ENCODE measurements at regions not wholly inside any gene's neighbourhood (a gene's known extent, or its start where the extent isn't known, plus 50 kb on each side); places are given as distances from the start of the nearest gene placed in this dataset.
A peak's percentile ranks its signal among the peaks of the same experiment; 100 is the strongest.
"Not testable (repeated sequence)": the region's sequence is repeated elsewhere in the genome, so short reads cannot be mapped to it uniquely, and the experiment has no call there.

DNA sequence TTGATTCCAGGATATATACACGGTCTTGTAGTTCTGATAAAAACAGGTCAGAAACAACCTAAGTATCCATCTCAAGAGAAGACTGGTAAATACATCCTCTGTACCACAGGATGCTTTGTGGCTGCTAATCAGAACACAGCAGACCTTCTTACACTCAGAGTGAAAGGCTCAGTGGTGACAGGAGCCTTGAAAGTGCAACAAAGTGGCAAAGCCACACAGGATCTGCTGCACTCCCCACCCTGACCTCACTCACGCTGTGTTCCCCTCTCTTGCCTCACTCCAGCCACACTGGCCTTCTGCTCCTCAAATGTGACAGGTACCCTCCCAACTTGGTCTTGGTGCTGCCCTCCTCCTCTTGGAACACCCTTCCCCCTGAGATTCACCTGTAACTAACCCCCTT lies 98.1 kb upstream of the GRIP1 start:
- peak; percentile 14 for DNase-seq

DNA sequence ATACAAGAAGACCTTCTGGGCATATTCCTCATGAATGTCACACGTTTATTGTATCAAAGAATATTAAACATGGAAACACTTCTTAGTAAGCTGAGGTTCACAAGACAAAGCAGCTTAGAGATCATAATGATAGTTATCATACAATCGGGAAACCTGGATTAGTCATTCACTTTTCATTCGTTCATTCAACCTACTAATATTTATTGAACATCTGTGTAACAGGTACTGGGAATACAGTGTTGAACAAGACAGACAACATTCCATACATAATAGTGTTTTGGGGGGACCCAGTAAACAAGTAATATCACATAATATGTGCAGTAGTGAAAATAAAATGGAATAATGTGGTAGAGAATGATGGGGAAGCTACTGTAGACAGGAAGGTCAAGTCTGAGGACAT lies 100.6 kb upstream of the GRIP1 start:
- no peak for DNase-seq

DNA sequence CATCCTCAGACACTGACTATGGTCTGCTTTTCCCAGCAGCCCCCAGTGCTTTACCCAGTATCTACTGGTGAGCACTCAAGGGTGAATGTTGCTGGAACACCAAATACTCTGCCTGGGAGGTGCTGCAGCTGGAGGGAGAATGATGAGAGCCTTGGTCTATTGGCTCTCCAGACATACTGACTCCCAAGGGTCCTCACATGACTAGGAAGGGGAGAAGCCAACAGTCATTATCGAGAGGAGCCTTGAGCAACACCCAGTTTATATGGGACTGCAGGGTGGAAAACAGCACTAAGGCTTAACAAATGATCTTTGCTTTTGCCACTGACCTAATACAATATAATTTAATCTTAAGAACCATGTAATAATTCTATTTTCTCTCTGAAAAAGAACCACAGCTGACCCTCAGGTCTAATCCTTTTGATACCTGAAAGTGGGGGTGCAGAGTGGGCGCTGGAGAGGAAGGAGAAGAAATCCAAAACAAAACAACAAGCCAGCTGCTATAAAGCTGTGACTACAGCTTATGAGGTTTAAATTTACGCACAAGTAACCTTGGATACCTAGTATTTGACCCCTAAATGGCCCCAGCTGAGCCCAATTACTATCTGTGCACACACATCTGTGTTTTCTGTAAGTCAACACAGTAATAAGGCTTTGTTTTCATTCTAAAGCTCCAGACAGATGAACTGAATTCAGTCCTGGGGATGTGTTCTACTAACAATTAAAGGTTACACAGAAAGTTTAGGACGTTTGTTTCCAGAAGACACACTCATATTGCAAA lies 107.8 kb upstream of the GRIP1 start:
- DNase-seq: no peak

DNA sequence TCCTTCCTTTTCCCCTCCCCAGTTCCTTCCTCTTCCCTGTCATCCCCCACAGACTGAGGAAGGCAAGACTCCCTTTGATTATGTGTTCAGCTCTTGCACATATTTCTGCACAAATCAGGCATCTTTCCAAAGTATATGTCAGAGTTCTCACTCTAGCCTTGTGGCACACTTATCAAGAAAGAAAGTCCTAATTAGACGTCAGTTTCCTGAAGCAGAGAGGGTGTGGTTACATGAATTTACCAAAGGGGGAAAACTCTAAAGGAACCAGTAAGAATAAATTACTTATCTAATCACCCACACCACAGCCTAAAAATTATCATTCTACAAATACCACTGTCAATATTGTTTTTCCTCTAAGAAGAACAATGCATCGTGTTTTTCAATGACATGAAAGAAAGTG lies 120.7 kb upstream of the GRIP1 start:
- DNase-seq: no peak

DNA sequence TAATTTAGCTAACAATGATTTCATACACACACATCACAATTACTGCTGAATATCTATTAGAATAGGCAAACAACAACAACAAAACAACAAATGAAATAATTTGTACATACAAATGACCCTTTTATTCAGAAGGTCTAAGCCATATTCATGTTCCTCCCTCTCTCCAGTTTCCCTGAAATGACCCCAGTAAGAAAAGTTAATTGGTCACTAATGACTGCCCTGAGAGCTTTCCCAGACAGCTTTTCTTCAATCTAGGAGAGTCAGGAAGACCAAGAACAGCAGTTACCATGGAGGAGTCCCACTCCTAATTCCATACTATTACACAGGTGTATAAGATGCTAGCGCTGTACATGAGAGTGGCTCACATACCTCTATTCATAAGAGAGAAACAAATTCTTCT lies 121.2 kb upstream of the GRIP1 start:
- no peak for DNase-seq

DNA sequence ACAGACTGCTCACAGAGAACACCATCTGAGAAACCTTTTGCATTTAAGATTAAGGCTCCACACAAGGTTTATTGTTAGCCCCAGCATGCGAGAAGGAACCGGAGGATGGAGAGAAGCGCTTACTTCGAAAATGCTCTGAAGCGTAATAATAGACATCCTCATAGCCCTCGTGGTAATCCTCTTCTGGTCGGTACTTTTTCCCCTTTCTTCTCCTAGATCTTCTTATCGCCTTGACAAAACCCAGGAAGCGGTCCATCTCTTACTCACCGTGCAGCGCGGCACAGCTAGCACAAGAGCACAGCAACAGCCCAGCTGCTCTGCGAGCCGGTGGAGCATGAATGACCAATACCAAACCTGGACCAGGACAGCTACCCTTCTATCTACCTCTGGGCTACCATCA lies 125.1 kb upstream of the GRIP1 start:
- DNase-seq: no peak

DNA sequence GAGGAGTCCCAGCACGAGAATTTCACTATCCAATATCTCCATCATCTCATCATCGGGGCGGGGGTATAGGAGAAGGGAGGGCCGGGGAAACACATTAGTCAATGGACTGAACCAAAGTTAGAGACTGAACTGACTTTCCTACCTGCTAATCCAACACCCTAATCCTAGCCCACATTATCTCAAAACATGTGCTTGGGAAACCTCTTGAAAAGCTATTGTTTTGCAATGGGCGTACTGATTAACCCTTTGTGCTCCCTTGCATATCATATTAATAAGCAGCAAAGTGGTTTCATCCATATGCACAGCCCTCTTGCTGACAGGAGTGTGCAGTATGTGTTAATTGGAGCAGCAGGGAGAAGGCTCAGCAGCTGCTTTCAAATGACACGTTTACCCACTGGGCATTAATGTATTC lies 125.7 kb upstream of the GRIP1 start:
- DNase-seq: no peak

DNA sequence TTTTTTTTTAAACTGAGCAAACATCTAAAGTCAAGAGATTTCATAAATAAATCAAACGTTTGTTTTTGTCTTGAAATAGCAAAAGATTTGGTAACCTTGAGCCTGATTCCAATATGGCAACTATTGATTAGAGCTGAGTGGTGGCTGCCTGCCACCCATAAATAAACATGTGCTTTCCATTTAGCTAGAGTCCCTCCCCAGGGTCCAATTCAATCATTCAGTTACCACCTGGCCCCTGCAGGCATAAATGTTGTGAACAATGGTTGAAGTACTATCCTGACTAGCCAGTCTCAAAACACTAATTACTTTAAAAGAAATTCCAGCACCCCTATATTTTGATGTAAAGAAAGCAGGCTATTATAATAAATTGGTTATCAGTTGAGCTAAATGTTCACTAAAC lies 129.7 kb upstream of the GRIP1 start:
- no peak for DNase-seq

DNA sequence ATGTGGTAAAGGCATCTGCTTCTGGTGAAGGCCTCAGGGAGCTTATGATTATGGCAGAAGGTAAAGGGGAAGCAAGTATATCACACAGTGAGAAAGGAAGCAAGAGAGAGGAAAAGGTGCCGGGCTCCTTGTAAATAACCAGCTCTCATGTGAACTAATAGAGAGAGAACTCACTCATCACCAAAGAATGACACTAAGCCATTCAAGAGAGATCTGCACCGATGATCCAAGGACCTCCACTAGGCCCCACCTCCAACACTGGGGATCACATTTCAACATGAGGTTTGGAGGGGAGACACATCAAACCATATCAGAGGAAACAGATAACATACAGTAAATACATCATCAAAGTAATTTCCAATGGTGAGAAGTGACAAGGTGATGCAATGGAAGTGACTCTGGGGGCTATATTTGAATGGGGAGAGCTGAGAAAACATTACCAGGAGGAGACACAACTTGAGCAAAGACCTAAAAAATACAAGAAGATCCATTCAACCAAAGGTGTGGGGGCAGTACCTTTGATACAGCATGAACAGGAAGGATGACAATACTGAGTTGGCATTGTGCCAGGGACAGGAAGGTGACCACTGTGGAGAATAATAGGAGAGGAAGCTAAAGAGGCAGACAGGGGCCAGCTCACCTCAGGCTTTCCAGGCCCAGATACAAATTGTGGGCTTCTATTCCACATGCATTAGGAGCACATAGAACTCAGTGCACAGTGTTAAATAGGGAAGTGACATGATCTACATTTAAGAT lies 134.4 kb upstream of the GRIP1 start:
- no peak for DNase-seq

DNA sequence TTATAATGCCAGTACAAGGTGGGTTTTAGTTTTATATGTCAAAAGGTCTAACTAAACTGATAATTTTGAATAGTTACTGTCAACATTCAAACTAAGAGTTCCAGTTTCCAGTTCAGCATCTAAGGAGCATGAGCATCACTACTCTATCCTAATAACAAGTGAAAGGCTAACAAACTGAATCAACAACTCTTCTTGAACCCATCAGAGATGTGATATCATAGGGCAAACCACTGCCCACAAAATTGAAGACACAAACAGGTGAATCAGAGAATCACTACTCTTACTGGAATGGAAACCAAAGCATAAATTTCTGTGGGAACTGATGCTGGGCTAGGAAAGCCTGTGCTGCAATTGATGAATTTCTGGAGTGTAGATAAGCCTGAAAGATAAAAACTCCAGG lies 140.7 kb upstream of the GRIP1 start:
- no peak for DNase-seq

DNA sequence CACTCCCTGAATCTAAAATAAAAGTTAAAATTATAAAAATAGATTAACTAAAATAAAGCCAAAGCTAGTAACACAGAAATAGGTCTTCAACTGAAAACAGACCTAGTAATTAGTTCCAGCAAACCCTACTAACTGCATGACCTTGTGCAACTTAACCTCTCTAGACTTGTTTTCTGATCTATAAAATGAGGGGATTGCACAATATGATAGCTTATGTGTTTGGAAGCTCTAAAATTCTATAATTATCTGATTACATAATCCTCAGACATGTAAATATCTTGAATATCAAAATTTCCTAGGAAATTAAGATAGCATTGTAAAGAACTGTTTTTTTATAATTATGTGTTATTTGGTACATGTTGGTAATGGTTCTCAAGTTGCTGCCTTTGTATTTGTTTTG lies 144.1 kb upstream of the GRIP1 start:
- no peak for DNase-seq

DNA sequence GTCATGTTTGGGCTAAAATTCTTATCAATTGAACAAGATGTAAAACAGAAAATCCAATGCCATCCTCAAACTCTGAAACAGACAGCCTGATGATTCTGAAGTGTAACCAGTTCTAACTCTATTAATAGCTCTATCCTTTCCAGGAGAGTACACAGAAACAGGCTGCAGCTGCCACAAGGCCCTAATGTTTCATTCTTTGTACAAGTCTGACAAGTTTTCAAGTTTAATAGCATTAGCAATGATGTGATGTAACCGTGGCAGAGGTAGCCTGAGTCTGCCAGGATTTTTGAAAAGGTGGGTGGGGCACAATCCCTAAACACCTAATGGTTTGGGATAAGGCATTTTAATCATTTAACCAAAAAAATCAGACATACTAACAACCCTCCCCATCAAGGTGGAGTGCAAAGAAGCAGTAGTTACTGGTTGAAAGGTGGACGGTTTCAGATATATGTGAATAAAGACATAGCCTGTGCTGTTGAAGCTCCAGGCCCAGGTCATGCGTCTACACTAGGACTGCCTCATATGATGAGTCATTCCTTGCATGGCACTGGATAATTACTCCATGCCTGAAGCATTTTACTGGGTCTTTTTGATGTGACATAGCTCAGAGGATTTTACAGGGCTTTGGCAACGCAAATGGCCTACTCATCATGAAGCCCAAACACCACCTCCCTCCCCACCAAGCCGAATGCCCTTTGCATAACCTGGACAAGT lies 145.1 kb upstream of the GRIP1 start:
- DNase-seq: no peak

DNA sequence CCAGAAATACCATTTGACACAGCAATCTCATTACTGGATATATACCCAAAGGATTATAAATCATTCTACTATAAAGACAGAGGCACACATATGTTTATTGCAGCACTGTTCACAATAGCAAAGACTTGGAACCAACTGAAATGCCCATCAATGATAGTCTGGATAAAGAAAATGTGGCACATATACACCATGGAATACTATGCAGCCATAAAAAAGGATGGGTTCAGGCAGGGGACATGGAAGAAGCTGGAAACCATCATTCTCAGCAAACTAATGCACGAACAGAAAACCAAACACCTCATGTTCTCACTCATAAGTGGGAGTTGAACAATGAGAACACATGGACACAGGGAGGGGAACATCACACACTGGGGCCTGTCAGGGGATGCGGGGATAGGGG lies 147.0 kb upstream of the GRIP1 start:
- not testable (repeated sequence) for DNase-seq

DNA sequence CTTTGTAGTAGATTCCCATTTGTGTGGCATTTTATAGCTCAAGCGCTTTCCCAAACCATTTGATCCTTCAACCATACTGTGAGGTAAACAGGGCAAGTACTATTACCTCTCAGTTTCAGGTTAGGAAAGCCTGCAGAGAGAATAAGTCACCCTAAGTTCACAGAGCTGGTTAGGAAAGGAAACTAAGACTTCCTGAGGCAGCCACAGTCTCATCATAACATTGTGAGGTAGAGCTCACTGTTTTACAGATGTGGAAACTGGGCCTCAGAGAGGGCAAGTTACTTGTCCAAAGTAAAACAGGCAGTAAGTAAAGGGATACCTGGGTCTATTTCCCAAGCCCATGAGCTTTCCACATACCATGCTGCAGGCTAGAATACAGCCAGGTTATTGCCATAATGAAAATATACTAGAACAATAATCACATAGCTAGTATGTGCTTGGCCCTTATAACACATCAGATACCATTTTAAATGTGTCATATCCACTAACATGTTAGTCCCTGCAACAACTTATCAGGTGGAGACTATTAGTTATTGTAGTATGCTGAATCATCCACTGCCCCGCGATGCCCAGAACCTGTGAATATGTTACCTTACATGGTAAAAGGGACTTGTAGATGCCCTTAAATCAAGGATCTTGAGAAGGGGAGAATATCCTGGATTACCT lies 150.9 kb upstream of the GRIP1 start:
- DNase-seq: no peak

DNA sequence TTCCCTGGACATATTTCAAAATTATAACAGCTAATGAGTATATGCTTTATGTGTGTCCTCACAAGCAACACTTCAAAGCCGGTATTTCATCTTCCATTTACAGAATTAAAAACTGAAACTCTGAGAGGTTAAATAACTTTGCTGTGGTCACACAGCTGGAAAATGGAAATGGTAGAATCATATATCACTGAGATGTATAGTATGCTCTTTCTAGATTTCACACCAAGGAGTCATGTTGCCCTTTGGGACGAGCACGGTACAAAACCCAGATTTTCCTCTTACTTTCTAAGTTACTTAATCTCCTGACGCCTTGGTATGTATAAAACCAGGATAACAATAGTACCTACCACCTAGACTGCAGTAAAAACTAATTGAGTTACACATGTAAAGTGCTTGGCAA lies 152.6 kb upstream of the GRIP1 start:
- no peak for DNase-seq

DNA sequence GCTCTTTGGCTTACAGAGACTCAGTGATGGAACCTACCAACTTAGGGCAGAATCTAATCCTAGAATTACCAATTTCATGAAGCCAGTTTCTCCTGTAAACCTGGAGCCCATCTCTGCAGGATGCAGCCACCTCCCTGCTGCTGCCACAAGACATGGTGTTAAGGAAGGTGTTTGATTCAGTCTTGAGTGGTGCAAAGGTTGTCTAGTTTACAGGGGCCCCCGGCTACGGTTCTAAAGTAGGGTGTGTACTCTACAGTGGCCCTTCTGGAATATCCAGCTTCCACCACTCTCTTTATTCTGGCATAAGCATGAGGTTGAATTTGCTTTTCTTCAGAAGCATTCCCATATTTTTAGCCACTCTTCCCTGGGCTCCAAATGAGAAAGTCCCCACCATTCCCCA lies 154.1 kb upstream of the GRIP1 start:
- DNase-seq: no peak

DNA sequence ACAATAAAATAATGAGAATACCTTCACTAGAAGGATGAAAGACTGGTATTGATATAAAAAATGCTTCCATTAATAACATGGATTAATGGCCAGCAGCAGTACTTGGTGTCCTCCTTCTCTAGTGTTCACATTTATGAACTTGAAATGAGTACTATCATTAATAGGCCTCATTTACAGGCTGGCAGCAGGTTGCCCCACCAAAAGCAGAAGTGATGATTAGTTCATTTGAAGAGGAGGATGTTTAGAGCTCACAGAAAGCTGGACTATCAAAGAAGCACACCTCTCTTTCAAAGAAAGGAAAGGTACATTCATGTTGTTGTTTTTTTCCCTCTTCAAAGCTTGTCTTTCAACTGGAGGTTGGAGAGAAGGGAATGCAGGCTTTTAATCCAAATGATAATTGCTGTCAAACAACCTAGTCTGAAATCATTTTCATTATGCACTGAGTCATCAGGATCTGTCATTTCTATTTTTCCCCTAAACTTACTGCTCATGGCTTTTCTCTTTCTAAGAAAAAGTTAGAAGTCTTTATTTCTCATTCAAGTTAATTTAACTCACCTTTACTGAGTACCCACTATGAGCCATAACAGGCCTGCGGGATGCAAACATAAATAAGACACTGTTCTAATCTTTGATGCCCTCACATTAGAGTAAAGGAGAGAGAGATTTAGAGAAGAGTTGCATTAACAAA lies 157.9 kb upstream of the GRIP1 start:
- DNase-seq: no peak

DNA sequence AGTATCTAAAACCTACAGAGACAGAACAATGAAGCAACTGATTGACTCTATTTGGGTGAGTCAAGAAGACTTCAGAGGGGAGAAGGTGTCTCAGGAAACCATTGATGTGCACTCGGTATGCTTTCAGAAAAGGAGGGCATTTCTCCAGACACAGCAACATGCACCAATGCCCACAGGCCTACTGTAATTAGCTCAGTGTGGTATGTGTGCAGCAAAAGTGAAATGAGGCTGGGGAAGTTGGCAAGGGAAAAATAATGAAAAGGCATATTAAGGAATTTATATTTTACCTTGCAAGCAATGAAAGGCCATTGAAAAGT lies 158.4 kb upstream of the GRIP1 start:
- DNase-seq: no peak

DNA sequence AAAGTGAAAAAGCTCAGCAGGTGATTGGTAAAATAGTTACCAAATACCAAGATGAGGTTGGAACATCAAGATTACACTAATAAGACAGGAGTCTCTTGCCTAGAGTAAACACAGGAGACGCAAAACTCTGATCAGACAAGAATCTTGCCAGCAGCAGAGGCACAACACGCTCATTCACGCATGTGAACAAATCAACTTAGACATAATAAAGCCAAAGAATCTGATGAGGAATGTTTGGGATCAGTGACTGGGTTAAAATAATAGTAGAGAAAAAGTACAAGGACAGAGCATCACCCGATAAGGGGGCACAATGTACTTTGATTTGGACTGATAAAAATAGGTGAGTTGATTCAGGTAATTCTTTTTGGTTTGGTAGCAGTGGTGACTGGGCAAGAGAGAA lies 159.5 kb upstream of the GRIP1 start:
- no peak for DNase-seq

DNA sequence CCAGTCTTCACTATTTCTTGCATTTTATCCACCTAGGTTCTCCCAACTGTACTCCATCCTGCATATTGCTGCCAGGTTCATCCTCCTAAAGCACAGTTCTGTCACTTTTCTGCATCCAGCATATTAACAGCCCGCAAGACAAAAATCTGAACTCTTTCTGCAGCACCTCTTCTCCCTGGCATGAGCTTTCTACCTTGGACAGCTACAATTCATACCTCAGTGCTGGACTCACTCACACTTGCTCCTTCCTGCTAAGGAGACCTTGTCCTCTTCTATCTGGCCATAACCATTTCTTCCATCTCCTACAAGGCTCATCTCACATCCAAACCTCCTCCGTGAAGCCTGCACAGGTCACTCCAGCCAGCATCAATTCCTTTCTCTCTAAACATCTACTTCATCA lies 170.1 kb upstream of the GRIP1 start:
- DNase-seq: no peak

DNA sequence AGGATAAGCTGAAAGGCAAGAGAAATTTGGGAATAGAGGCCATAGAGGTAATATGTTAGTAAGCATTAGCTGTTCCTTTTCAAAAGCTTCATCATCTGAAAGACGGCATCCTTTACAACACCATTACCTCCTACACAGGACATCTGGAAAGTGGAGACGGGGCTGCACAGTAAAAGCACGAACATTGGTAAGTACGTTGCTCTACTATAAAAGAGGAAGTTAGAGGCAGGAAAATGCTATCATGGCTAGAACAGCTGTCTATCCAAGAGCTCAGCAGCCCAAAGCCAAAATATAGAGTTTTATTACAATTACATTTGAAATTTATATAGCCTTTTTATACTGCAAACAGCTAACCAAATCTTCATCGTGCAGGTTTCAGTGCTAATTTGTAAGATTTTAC lies 172.3 kb upstream of the GRIP1 start:
- no peak for DNase-seq

DNA sequence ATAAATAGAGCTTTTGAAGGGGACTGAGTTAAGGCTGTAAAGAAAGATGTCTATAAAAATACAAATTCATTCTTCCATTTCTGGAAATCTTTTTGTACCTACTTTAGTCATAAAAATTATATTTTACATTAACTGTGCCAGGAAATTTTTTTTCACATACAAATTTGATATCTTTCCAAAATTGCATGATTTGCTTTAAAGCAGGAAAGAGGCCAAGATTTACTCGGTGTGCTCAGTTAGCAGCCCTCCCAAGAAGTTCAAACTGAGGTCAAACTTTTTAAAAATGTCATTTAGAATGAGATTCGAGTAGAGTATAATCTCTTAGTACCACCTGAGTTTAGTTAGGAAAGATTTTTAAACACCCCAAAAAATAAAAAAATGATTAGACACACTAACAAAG lies 173.2 kb upstream of the GRIP1 start:
- DNase-seq: no peak

DNA sequence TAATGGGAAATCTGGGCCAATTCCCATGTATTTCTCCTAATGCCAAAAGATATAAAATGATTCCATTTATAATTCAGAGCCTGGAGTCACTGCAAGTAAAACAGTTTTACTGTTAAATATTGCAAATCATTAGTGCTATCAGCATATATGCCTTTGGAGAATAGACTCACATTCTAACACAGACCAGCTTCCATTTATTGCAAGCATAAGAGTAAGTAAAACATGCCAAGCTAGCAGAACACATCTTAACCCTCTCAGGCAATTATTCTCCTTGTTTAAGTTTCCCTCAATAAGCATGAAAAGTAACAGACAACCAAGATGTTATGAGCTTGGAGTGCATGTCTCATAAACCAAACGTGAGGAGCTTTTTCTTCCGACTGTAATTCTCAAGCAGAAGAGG lies 173.9 kb upstream of the GRIP1 start:
- no peak for DNase-seq
